ENCODE measurements at regions not wholly inside any gene's neighbourhood (a gene's known extent, or its start where the extent isn't known, plus 50 kb on each side); places are given as distances from the start of the nearest gene placed in this dataset.

- ATAC-seq: peak; percentile 29; the same call in 2 of the 3 replicates
- TF ChIP-seq SNAI2 (CRISPR knock-in tag; IDR thresholded peaks at IDR 0.05) (no peak), CSRNP3 (CRISPR knock-in tag; IDR thresholded peaks at IDR 0.05) (no peak), CSDC2 (CRISPR knock-in tag; IDR thresholded peaks at IDR 0.05) (no peak), TOX (CRISPR knock-in tag; IDR thresholded peaks at IDR 0.05; ENCODE audit: borderline replicate concordance) (no peak), ARNTL (CRISPR knock-in tag; IDR thresholded peaks at IDR 0.05; ENCODE audit: borderline replicate concordance, low read depth) (no peak), TSHZ2 (CRISPR knock-in tag; IDR thresholded peaks at IDR 0.05) (no peak), ZNF70 (CRISPR knock-in tag; IDR thresholded peaks at IDR 0.05) (no peak)
Observed at GRCh38 chr1:245086389-245086969, 68.3 kb upstream of the KIF26B start.

- no peak for TF ChIP-seq ARNTL (CRISPR knock-in tag; IDR thresholded peaks at IDR 0.05; ENCODE audit: borderline replicate concordance, low read depth)
- TF ChIP-seq ZFP30 (CRISPR knock-in tag; IDR thresholded peaks at IDR 0.05): no peak
- no peak for TF ChIP-seq POU6F1 (CRISPR knock-in tag; IDR thresholded peaks at IDR 0.05; ENCODE audit: borderline replicate concordance, low read depth)
- TF ChIP-seq ZFP3 (CRISPR knock-in tag; IDR thresholded peaks at IDR 0.05): no peak
- TF ChIP-seq ZNF565 (CRISPR knock-in tag; conservative IDR thresholded peaks at IDR 0.05; ENCODE audit: low read depth): no peak
- TF ChIP-seq OSR1 (CRISPR knock-in tag; IDR thresholded peaks at IDR 0.05): no peak
- no peak for TF ChIP-seq TSHZ2 (CRISPR knock-in tag; IDR thresholded peaks at IDR 0.05)
- TF ChIP-seq TCF4 (CRISPR knock-in tag; IDR thresholded peaks at IDR 0.05; ENCODE audit: borderline replicate concordance): no peak
- TF ChIP-seq RARB (CRISPR knock-in tag; IDR thresholded peaks at IDR 0.05): no peak
- no peak for TF ChIP-seq PPARA (CRISPR knock-in tag; IDR thresholded peaks at IDR 0.05; ENCODE audit: borderline replicate concordance)
- TF ChIP-seq ZC3H10 (CRISPR knock-in tag; IDR thresholded peaks at IDR 0.05): no peak; the same call in 1 of the 2 replicates
- no peak for TF ChIP-seq ZNF8 (CRISPR knock-in tag; IDR thresholded peaks at IDR 0.05)
- TF ChIP-seq CREB5 (CRISPR knock-in tag; IDR thresholded peaks at IDR 0.05; ENCODE audit: low read depth): no peak
- TF ChIP-seq PATZ1 (CRISPR knock-in tag; IDR thresholded peaks at IDR 0.05; ENCODE audit: borderline replicate concordance): no peak
- TF ChIP-seq TOX (CRISPR knock-in tag; IDR thresholded peaks at IDR 0.05; ENCODE audit: borderline replicate concordance): no peak
- no peak for TF ChIP-seq SNAI2 (CRISPR knock-in tag; IDR thresholded peaks at IDR 0.05)
- peak; percentile 99 for ATAC-seq
Observed at GRCh38 chr1:245085508-245086095, 69.2 kb upstream of the KIF26B start.

All from SK-N-SH treated with all-trans-retinoic acid at 6 μM for 48 hours (cell line).